GM23338 (cell line): ENCODE measurements at regions not wholly inside any gene's neighbourhood (a gene's known extent, or its start where the extent isn't known, plus 50 kb on each side); places are given as distances from the start of the nearest gene placed in this dataset.

Source experiments
- CREB1 ChIP-seq: fragments of 250-450 bp; sonication (Bioruptor Pico); IDR thresholded peaks from 2 replicates; pipeline ENCODE4 v1.5.0; 2020; ENCODE audit warnings: low read depth, mild to moderate bottlenecking, moderate library complexity
- CTCF ChIP-seq, 2 experiments: fragments of 200-600 bp in 1 of 2; sonication (generic) in 1 of 2; conservative IDR thresholded peaks; 2 replicates each; pipeline versions ENCODE4 v1.5.1 to v1.6.1; 2016 to 2017; ENCODE audit warnings: antibody characterized with exemption in 2 of 2, low read depth in 2 of 2, mild to moderate bottlenecking in 2 of 2, moderate library complexity in 1 of 2
- EZH2 ChIP-seq: fragments of 200-600 bp; sonication (generic); IDR thresholded peaks from one replicate; pipeline ENCODE4 v1.8.0; 2017; ENCODE audit warnings: antibody characterized with exemption, mild to moderate bottlenecking, low read depth; ENCODE audit not compliant: unreplicated experiment
- JUNB ChIP-seq: IDR thresholded peaks from one replicate; pipeline ENCODE4 v1.6.1; 2016; ENCODE audit warnings: antibody characterized with exemption; ENCODE audit not compliant: unreplicated experiment
- POLR2AphosphoS5 ChIP-seq: IDR thresholded peaks from 2 replicates; pipeline ENCODE4 v1.6.1; 2016; ENCODE audit warnings: antibody characterized with exemption, low read depth
- REST ChIP-seq: IDR thresholded peaks from one replicate; pipeline ENCODE4 v1.6.1; 2018; ENCODE audit warnings: antibody characterized with exemption; ENCODE audit not compliant: unreplicated experiment
- STAT1 ChIP-seq: IDR thresholded peaks from one replicate; pipeline ENCODE4 v1.6.1; 2016; ENCODE audit warnings: antibody characterized with exemption; ENCODE audit not compliant: unreplicated experiment
- ZNF114 ChIP-seq: fragments of 250-450 bp; sonication (Bioruptor Pico); IDR thresholded peaks from 2 replicates; pipeline ENCODE4 v1.5.0; 2020; ENCODE audit warnings: mild to moderate bottlenecking, moderate library complexity

GRCh38 chr16:50915120-50915519, 173.2 kb downstream of the CYLD start:
- TF ChIP-seq CTCF (conservative IDR thresholded peaks at IDR 0.05; ENCODE audit: low read depth in 2 of 2) (no peak), CREB1 (CRISPR knock-in tag) (no peak), REST (no peak), EZH2 (no peak), POLR2AphosphoS5 (no peak), ZNF114 (CRISPR knock-in tag) (no peak), JUNB (no peak), STAT1 (no peak)
